ENCODE measurements at regions not wholly inside any gene's neighbourhood (a gene's known extent, or its start where the extent isn't known, plus 50 kb on each side); places are given as distances from the start of the nearest gene placed in this dataset.
"Not testable (repeated sequence)": the region's sequence is repeated elsewhere in the genome, so short reads cannot be mapped to it uniquely, and the experiment has no call there.

- Histone ChIP-seq H3K9ac (ENCODE audit: low read depth, low read length) (no peak overlapping the region), H3K4me1 (ENCODE audit: control insufficient read depth, insufficient read depth, low read length) (no peaks in the 10 kb centered on the region), H3K4me2 (ENCODE audit: low read length) (no peak overlapping the region), H3K36me3 (ENCODE audit: insufficient read depth, low read length) (no peaks in the 10 kb centered on the region), H3K9me3 (replicated peaks; ENCODE audit: low read length) (no peaks in the 10 kb centered on the region), H3K27me3 (ENCODE audit: control insufficient read depth, insufficient read depth, low read length) (no peaks in the 10 kb centered on the region), H3K4me3 (ENCODE audit: low read length) (no peak overlapping the region)
These were observed 1321.2 kb downstream of the NCAM2 start for GRCh38 chr21:22319435-22319834.

DNA sequence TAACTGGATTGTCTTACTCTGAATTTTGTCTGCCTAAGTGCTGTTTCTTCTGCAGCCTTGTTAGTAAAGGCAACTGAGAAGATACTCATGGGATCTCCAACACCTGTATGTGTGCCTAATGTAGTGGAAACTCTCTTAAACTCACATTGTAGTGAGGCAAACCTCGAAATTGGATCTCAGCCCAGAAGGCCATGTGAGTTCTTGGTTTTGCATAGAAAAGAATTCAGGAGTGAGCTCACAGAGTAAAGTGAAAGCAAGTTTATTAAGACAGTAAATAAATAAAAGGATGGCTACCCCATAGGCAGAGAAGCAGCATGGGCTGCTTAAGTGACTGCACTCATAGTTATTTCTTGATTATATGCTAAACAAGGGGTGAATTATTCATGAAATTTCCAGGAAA is 1344.7 kb downstream of the NCAM2 start:
- Histone ChIP-seq H3K36me3 (ENCODE audit: insufficient read depth, low read length) (no peaks in the 10 kb centered on the region), H3K4me3 (ENCODE audit: low read length) (no peak overlapping the region), H3K9ac (ENCODE audit: low read depth, low read length) (no peak overlapping the region), H3K27me3 (ENCODE audit: control insufficient read depth, insufficient read depth, low read length) (no peaks in the 10 kb centered on the region), H3K9me3 (replicated peaks; ENCODE audit: low read length) (no peaks in the 10 kb centered on the region), H3K4me1 (ENCODE audit: control insufficient read depth, insufficient read depth, low read length) (no peaks in the 10 kb centered on the region), H3K4me2 (ENCODE audit: low read length) (no peak overlapping the region)

DNA sequence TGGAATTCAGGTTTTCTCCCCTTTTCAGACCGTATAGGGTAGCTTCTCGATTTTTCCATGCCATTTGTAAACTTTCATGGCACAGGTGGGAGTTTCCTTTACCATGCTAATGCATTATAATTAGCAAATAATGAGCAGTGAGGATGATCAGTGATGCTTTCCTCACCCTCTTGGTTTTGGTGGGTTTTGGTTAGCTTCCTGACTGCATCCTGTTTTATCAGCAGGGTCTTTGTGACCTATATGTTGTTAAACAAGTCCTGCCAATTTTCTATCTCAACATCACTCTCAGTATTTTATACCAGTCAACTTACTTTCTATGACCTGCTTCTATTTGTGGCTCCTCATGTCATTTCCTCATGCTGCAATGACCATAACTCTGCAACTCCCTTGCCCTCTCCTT is 1345.1 kb downstream of the NCAM2 start:
- no peaks in the 10 kb centered on the region for H3K9me3 ChIP-seq (replicated peaks; ENCODE audit: low read length)
- no peaks in the 10 kb centered on the region for H3K27me3 ChIP-seq (ENCODE audit: control insufficient read depth, insufficient read depth, low read length)
- H3K4me1 ChIP-seq (ENCODE audit: control insufficient read depth, insufficient read depth, low read length) = no peaks in the 10 kb centered on the region
- no peak overlapping the region for H3K4me3 ChIP-seq (ENCODE audit: low read length)
- no peak overlapping the region for H3K4me2 ChIP-seq (ENCODE audit: low read length)
- H3K9ac ChIP-seq (ENCODE audit: low read depth, low read length) = no peak overlapping the region
- H3K36me3 ChIP-seq (ENCODE audit: insufficient read depth, low read length) = no peaks in the 10 kb centered on the region

- Histone ChIP-seq H3K4me2 (ENCODE audit: low read length) (no peak overlapping the region), H3K36me3 (ENCODE audit: insufficient read depth, low read length) (no peaks in the 10 kb centered on the region), H3K9ac (ENCODE audit: low read depth, low read length) (no peak overlapping the region), H3K9me3 (replicated peaks; ENCODE audit: low read length) (no peaks in the 10 kb centered on the region), H3K4me1 (ENCODE audit: control insufficient read depth, insufficient read depth, low read length) (no peaks in the 10 kb centered on the region), H3K27me3 (ENCODE audit: control insufficient read depth, insufficient read depth, low read length) (no peaks in the 10 kb centered on the region), H3K4me3 (ENCODE audit: low read length) (no peak overlapping the region)
These were observed 1345.5 kb downstream of the NCAM2 start for GRCh38 chr21:22343721-22344120.

- H3K27me3 ChIP-seq (ENCODE audit: control insufficient read depth, insufficient read depth, low read length) = no peaks in the 10 kb centered on the region
- no peak overlapping the region for H3K9ac ChIP-seq (ENCODE audit: low read depth, low read length)
- no peaks in the 10 kb centered on the region for H3K36me3 ChIP-seq (ENCODE audit: insufficient read depth, low read length)
- H3K4me1 ChIP-seq (ENCODE audit: control insufficient read depth, insufficient read depth, low read length) = no peaks in the 10 kb centered on the region
- no peak overlapping the region for H3K4me2 ChIP-seq (ENCODE audit: low read length)
- no peaks in the 10 kb centered on the region for H3K9me3 ChIP-seq (replicated peaks; ENCODE audit: low read length)
- H3K4me3 ChIP-seq (ENCODE audit: low read length) = no peak overlapping the region
These were observed 1347.4 kb downstream of the NCAM2 start for GRCh38 chr21:22345624-22346023.

DNA sequence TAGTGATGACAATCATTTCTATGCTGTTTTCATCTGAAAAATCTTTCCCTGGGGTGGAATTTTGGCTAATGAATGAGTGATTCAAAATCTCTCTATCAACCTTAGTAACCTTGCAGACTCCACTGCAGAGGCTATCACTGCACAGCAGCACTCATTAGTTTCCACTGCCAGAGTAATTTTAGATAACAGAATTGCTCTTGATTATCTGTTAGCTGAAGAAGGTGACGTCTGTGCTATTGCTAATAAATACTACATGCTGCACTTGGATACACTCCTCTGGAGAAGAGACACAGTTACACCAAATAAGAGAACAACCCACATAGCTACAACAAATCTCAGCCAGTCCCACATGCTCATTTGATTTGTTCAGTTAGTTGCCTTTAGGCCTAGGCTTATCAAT is 1348.4 kb downstream of the NCAM2 start:
- H3K4me3 ChIP-seq (ENCODE audit: low read length) = no peak overlapping the region
- no peaks in the 10 kb centered on the region for H3K27me3 ChIP-seq (ENCODE audit: control insufficient read depth, insufficient read depth, low read length)
- no peaks in the 10 kb centered on the region for H3K9me3 ChIP-seq (replicated peaks; ENCODE audit: low read length)
- H3K4me2 ChIP-seq (ENCODE audit: low read length) = no peak overlapping the region
- H3K4me1 ChIP-seq (ENCODE audit: control insufficient read depth, insufficient read depth, low read length) = no peaks in the 10 kb centered on the region
- no peak overlapping the region for H3K9ac ChIP-seq (ENCODE audit: low read depth, low read length)
- H3K36me3 ChIP-seq (ENCODE audit: insufficient read depth, low read length) = no peaks in the 10 kb centered on the region

- H3K4me3 ChIP-seq (ENCODE audit: low read length) = no peak overlapping the region
- no peaks in the 10 kb centered on the region for H3K9me3 ChIP-seq (replicated peaks; ENCODE audit: low read length)
- no peak overlapping the region for H3K4me2 ChIP-seq (ENCODE audit: low read length)
- H3K9ac ChIP-seq (ENCODE audit: low read depth, low read length) = no peak overlapping the region
- H3K27me3 ChIP-seq (ENCODE audit: control insufficient read depth, insufficient read depth, low read length) = no peaks in the 10 kb centered on the region
- H3K4me1 ChIP-seq (ENCODE audit: control insufficient read depth, insufficient read depth, low read length) = no peaks in the 10 kb centered on the region
- no peaks in the 10 kb centered on the region for H3K36me3 ChIP-seq (ENCODE audit: insufficient read depth, low read length)
These were observed 1352.9 kb downstream of the NCAM2 start for GRCh38 chr21:22351076-22351475.

GRCh38 chr21:22352088-22352487 is 1353.9 kb downstream of the NCAM2 start:
- H3K4me2 ChIP-seq (ENCODE audit: low read length) = no peak overlapping the region
- no peaks in the 10 kb centered on the region for H3K4me1 ChIP-seq (ENCODE audit: control insufficient read depth, insufficient read depth, low read length)
- no peak overlapping the region for H3K9ac ChIP-seq (ENCODE audit: low read depth, low read length)
- no peaks in the 10 kb centered on the region for H3K27me3 ChIP-seq (ENCODE audit: control insufficient read depth, insufficient read depth, low read length)
- no peak overlapping the region for H3K4me3 ChIP-seq (ENCODE audit: low read length)
- H3K9me3 ChIP-seq (replicated peaks; ENCODE audit: low read length) = no peaks in the 10 kb centered on the region
- H3K36me3 ChIP-seq (ENCODE audit: insufficient read depth, low read length) = no peaks in the 10 kb centered on the region

DNA sequence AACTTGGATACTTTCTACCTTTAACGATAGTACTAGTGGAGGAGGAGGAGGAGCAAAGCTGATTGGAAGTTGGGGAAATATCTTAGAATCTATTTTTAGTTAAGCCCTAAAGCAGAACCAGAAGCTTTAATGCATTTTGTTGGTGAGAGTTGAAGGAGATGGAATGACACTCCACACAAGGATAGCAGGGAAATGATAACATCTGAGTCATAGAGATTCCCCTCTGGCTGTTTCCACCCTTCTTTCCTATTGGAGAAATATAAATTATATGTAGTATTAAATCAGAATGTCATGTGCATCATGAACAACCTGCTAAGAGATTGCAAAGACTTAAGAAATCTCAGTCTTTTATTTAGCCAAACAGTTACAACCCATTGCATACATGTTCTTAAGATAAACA is 1357.7 kb downstream of the NCAM2 start:
- Histone ChIP-seq H3K4me3 (ENCODE audit: low read length) (no peak overlapping the region), H3K9ac (ENCODE audit: low read depth, low read length) (no peak overlapping the region), H3K4me2 (ENCODE audit: low read length) (no peak overlapping the region), H3K36me3 (ENCODE audit: insufficient read depth, low read length) (no peaks in the 10 kb centered on the region), H3K9me3 (replicated peaks; ENCODE audit: low read length) (no peaks in the 10 kb centered on the region), H3K4me1 (ENCODE audit: control insufficient read depth, insufficient read depth, low read length) (no peaks in the 10 kb centered on the region), H3K27me3 (ENCODE audit: control insufficient read depth, insufficient read depth, low read length) (no peaks in the 10 kb centered on the region)

- Histone ChIP-seq H3K36me3 (ENCODE audit: insufficient read depth, low read length) (no peaks in the 10 kb centered on the region), H3K4me1 (ENCODE audit: control insufficient read depth, insufficient read depth, low read length) (no peaks in the 10 kb centered on the region), H3K9me3 (replicated peaks; ENCODE audit: low read length) (no peaks in the 10 kb centered on the region)
These were observed 1358.5 kb downstream of the NCAM2 start for GRCh38 chr21:22356663-22357062.

DNA sequence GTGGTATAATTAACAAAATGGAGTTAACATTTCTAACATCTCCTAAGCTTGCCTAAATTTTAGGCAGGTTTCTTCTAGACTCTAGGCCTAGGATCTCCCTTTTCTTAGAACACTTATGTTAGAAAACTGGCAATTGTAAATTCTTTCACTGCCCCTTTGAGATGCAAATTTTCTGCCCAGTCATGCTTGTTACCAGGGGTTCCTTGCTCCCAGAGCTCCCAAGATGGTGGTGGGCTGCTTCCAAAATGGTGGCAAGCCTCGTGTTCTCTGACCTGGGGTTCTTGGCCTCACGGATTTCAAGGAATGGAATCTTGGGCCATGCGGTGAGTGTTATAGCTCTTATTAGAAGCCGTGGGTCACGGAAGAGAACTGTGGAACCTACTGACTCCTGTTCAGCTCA is 1361.4 kb downstream of the NCAM2 start:
- H3K4me3 ChIP-seq (ENCODE audit: low read length); H3K36me3 ChIP-seq (ENCODE audit: insufficient read depth, low read length); H3K4me2 ChIP-seq (ENCODE audit: low read length); H3K9ac ChIP-seq (ENCODE audit: low read depth, low read length); H3K9me3 ChIP-seq (replicated peaks; ENCODE audit: low read length); H3K4me1 ChIP-seq (ENCODE audit: control insufficient read depth, insufficient read depth, low read length); H3K27me3 ChIP-seq (ENCODE audit: control insufficient read depth, insufficient read depth, low read length): not testable (repeated sequence)

More at GRCh38 chr21:22356663-22357062, 1358.5 kb downstream of the NCAM2 start:
- H3K4me3 ChIP-seq (ENCODE audit: low read length) = no peak overlapping the region
- H3K9ac ChIP-seq (ENCODE audit: low read depth, low read length) = no peak overlapping the region
- no peaks in the 10 kb centered on the region for H3K27me3 ChIP-seq (ENCODE audit: control insufficient read depth, insufficient read depth, low read length)
- H3K4me2 ChIP-seq (ENCODE audit: low read length) = no peak overlapping the region

GRCh38 chr21:22363504-22363903 is 1365.3 kb downstream of the NCAM2 start:
- Histone ChIP-seq H3K4me3 (ENCODE audit: low read length) (no peak overlapping the region), H3K4me2 (ENCODE audit: low read length) (no peak overlapping the region), H3K36me3 (ENCODE audit: insufficient read depth, low read length) (no peaks in the 10 kb centered on the region), H3K9ac (ENCODE audit: low read depth, low read length) (no peak overlapping the region), H3K9me3 (replicated peaks; ENCODE audit: low read length) (no peaks in the 10 kb centered on the region), H3K4me1 (ENCODE audit: control insufficient read depth, insufficient read depth, low read length) (no peaks in the 10 kb centered on the region), H3K27me3 (ENCODE audit: control insufficient read depth, insufficient read depth, low read length) (no peaks in the 10 kb centered on the region)
